Activated CD4-positive, alpha-beta T cell treated with anti-CD3 and anti-CD28 coated beads, Interleukin-2, amount 50 U/mL, for 48 hours (primary cell): ENCODE measurements at regions not wholly inside any gene's neighbourhood (a gene's known extent, or its start where the extent isn't known, plus 50 kb on each side); places are given as distances from the start of the nearest gene placed in this dataset.

Experiments used
- DNase-seq, 2 experiments: peaks; one replicate each; pipeline ENCODE4 v3.0.0-alpha.2; 2020

GRCh38 chr1:244920911-244921761 is 56.8 kb upstream of the HNRNPU start:
- no peak for DNase-seq

- no peak for DNase-seq
Measured at GRCh38 chr1:244919320-244920282, 55.3 kb upstream of the HNRNPU start.

GRCh38 chr1:244918421-244919319 is 54.3 kb upstream of the HNRNPU start:
- peak; percentile 43 to 53 for DNase-seq

- no peak for DNase-seq
Measured at GRCh38 chr1:244917073-244917670, 52.8 kb upstream of the HNRNPU start.

- no peak for DNase-seq
Measured at GRCh38 chr1:244915736-244916135, 51.4 kb upstream of the HNRNPU start.

GRCh38 chr1:244914761-244915160 is 50.4 kb upstream of the HNRNPU start:
- no peak for DNase-seq
